22Rv1 (cell line): ENCODE measurements at regions not wholly inside any gene's neighbourhood (a gene's known extent, or its start where the extent isn't known, plus 50 kb on each side); places are given as distances from the start of the nearest gene placed in this dataset.

ENCODE experiments used
- H3K27ac ChIP-seq: fragments of 450-650 bp; 2 replicates; pipeline ENCODE4 v1.5.1; 2017
- CTCF ChIP-seq: fragments of 450-650 bp; IDR thresholded peaks from 2 replicates; pipeline ENCODE4 v1.5.1; 2017; ENCODE audit warnings: mild to moderate bottlenecking
- ZFX ChIP-seq: fragments of 450-650 bp; IDR thresholded peaks from 2 replicates; pipeline ENCODE4 v1.6.1; 2017; ENCODE audit warnings: antibody characterized with exemption, borderline replicate concordance

GRCh38 chr6:40973304-40973703 is 65.7 kb downstream of the UNC5CL start:
- TF ChIP-seq CTCF (no peak), ZFX (no peak)
- H3K27ac ChIP-seq, result no peak overlapping the region

GRCh38 chr6:40972814-40973213 is 66.2 kb downstream of the UNC5CL start:
- no peak overlapping the region for H3K27ac ChIP-seq

GRCh38 chr6:40972190-40972589 is 66.8 kb downstream of the UNC5CL start:
- TF ChIP-seq CTCF, result no peak
- no peak for TF ChIP-seq ZFX
- H3K27ac ChIP-seq, result no peak overlapping the region

More at GRCh38 chr6:40972814-40973213, 66.2 kb downstream of the UNC5CL start:
- TF ChIP-seq CTCF (no peak), ZFX (no peak)

- no peak overlapping the region for H3K27ac ChIP-seq
- TF ChIP-seq ZFX, result no peak
- TF ChIP-seq CTCF, result no peak
Observed at GRCh38 chr6:40968620-40969164, 70.3 kb downstream of the UNC5CL start.

- TF ChIP-seq ZFX (no peak), CTCF (no peak)
- no peak overlapping the region for H3K27ac ChIP-seq
Observed at GRCh38 chr6:40966860-40967259, 72.2 kb downstream of the UNC5CL start.

GRCh38 chr6:40965046-40965445 is 74.0 kb downstream of the UNC5CL start:
- H3K27ac ChIP-seq, result no peak overlapping the region
- TF ChIP-seq ZFX, result no peak
- TF ChIP-seq CTCF, result no peak

- no peak for TF ChIP-seq ZFX
- no peak for TF ChIP-seq CTCF
Observed at GRCh38 chr6:40963019-40963418, 76.0 kb downstream of the UNC5CL start.

More at GRCh38 chr6:40963019-40963418, 76.0 kb downstream of the UNC5CL start:
- H3K27ac ChIP-seq, result no peak overlapping the region
